PC-9 (cell line): ENCODE measurements at regions not wholly inside any gene's neighbourhood (a gene's known extent, or its start where the extent isn't known, plus 50 kb on each side); places are given as distances from the start of the nearest gene placed in this dataset.

ENCODE experiments used
- EZH2 ChIP-seq: fragments of 200-600 bp; sonication (generic); IDR thresholded peaks from 2 replicates; pipeline ENCODE4 v1.8.0; 2017; ENCODE audit warnings: antibody characterized with exemption, low read depth
- TF ChIP-seq, protein P1 (sequence below): fragments of 200-600 bp; sonication (generic); conservative IDR thresholded peaks from 2 replicates; pipeline ENCODE4 v1.6.1; 2017; ENCODE audit warnings: mixed run types, antibody characterized with exemption, mild to moderate bottlenecking, moderate library complexity

DNA sequence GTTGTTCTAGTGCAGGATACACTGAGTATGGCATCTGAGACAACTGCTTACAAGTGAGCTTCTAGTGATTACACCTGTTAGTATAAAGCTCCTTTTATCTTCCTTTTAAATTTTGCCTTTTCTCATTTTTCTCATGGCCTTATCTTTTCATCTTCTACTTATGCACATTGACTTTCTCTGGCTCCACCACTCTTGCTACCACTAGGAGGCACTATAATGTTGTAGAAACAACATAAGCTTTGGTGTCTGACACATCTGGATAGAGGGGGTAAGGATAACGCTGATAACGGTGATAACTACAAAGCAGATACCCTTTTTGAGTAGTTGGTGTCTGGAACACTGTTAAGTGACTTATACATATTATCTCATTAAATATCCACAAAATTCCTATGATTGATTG lies 187.4 kb upstream of the TEX13C start:
- TF ChIP-seq, protein P1, sequence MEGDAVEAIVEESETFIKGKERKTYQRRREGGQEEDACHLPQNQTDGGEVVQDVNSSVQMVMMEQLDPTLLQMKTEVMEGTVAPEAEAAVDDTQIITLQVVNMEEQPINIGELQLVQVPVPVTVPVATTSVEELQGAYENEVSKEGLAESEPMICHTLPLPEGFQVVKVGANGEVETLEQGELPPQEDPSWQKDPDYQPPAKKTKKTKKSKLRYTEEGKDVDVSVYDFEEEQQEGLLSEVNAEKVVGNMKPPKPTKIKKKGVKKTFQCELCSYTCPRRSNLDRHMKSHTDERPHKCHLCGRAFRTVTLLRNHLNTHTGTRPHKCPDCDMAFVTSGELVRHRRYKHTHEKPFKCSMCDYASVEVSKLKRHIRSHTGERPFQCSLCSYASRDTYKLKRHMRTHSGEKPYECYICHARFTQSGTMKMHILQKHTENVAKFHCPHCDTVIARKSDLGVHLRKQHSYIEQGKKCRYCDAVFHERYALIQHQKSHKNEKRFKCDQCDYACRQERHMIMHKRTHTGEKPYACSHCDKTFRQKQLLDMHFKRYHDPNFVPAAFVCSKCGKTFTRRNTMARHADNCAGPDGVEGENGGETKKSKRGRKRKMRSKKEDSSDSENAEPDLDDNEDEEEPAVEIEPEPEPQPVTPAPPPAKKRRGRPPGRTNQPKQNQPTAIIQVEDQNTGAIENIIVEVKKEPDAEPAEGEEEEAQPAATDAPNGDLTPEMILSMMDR = peak; percentile 69
- no peak for TF ChIP-seq EZH2
